ENCODE measurements at regions not wholly inside any gene's neighbourhood (a gene's known extent, or its start where the extent isn't known, plus 50 kb on each side); places are given as distances from the start of the nearest gene placed in this dataset.
A peak's percentile ranks its signal among the peaks of the same experiment; 100 is the strongest.

DNA sequence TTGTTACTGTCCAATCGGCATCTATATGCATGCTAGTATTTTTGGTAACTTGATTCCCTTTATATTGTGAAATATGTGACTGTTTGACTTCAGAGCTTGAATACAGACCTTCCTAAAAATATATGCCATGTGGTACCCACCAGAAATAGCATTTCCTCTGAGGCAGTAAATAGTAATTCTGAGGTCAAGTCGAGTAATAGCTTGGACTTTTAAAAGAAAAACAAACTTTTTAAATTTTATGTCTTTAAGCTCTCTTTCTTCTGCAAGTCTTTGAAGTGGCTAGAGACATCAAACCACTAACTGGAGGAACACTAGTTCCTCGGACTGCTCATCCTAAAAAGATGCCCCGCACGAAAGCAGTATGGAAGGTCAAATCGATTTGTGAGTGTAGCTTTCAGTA, 396.8 kb upstream of the SLC14A2 start:
- H3K4me3 ChIP-seq (ENCODE audit: control insufficient read depth in 1 of 7, extremely low read depth in 1 of 7, insufficient read depth in 4 of 7, low read depth in 2 of 7, low read length in 6 of 7): no peak overlapping the region
- H3K4me1 ChIP-seq (ENCODE audit: control extremely low read depth in 1 of 4, control insufficient read depth in 4 of 4, insufficient read depth in 4 of 4, low read length in 3 of 4): no peaks in the 10 kb centered on the region
- H3K27me3 ChIP-seq (replicated peaks in 2 of 5; ENCODE audit: control insufficient read depth in 4 of 5, insufficient read depth in 5 of 5, low read length in 4 of 5): peaks cover 0 to 2% (median 0%) of the 10 kb centered on the region in 5 experiments
- H3K36me3 ChIP-seq (ENCODE audit: control insufficient read depth in 4 of 4, insufficient read depth in 4 of 4, low read length in 3 of 4): no peaks in the 10 kb centered on the region
- no peaks in the 10 kb centered on the region for H3K9me3 ChIP-seq (ENCODE audit: control extremely low read depth in 1 of 5, control insufficient read depth in 4 of 5, insufficient read depth in 2 of 5, low read depth in 1 of 5, low read length in 4 of 5)
- ChIA-PET POLR2A (no interaction called here), CTCF (interaction anchor here (1.3 kb wide), 1 partner anchor 166 kb away, joined by 3 read pairs; no protein-coding TSS in a partner anchor)
- no peak for DNase-seq
- 98% methylated on average over 5 of the region's 6 CpGs for WGBS (ENCODE audit: insufficient coverage)
- H3K27ac ChIP-seq (ENCODE audit: insufficient read depth in 1 of 2, low read depth in 1 of 2, low read length in 2 of 2, poor library complexity in 1 of 2, severe bottlenecking in 2 of 2): no peak overlapping the region

DNA sequence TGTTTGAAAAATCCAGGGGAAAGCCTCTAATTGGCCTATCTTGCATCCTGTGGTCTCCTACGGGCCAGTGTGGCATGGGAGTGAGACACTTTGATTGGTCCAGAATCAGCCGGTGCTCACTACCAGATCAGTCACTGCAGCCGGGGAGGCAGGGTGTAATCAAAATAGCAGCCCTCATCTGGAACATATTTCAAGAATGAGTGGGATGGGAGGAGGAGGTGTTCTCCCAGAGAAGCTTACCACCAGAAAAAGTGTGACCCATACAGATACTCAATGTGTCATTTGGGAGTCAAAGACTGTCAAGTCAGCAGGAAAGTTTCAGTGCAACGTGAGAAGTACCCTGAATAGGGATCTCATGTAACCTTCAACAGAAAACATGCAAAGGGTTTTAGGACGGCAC, 393.9 kb upstream of the SLC14A2 start:
- ChIA-PET CTCF (interaction anchor here (1.5 kb wide), 1 partner anchor 9 kb away, joined by 8 read pairs; no protein-coding TSS in a partner anchor), POLR2A (no interaction called here)
- no peak overlapping the region for H3K4me3 ChIP-seq (ENCODE audit: control insufficient read depth in 1 of 7, extremely low read depth in 1 of 7, insufficient read depth in 4 of 7, low read depth in 2 of 7, low read length in 6 of 7)
- H3K36me3 ChIP-seq (ENCODE audit: control insufficient read depth in 4 of 4, insufficient read depth in 4 of 4, low read length in 3 of 4): no peaks in the 10 kb centered on the region
- H3K27me3 ChIP-seq (replicated peaks in 2 of 5; ENCODE audit: control insufficient read depth in 4 of 5, insufficient read depth in 5 of 5, low read length in 4 of 5): peaks cover 0 to 2% (median 0%) of the 10 kb centered on the region in 5 experiments
- WGBS (ENCODE audit: insufficient coverage): 89% methylated on average over 4 of the region's 5 CpGs
- H3K9me3 ChIP-seq (ENCODE audit: control extremely low read depth in 1 of 5, control insufficient read depth in 4 of 5, insufficient read depth in 2 of 5, low read depth in 1 of 5, low read length in 4 of 5): no peaks in the 10 kb centered on the region
- H3K4me1 ChIP-seq (ENCODE audit: control extremely low read depth in 1 of 4, control insufficient read depth in 4 of 4, insufficient read depth in 4 of 4, low read length in 3 of 4): no peaks in the 10 kb centered on the region
- DNase-seq: no peak
- H3K27ac ChIP-seq (ENCODE audit: insufficient read depth in 1 of 2, low read depth in 1 of 2, low read length in 2 of 2, poor library complexity in 1 of 2, severe bottlenecking in 2 of 2): no peak overlapping the region

DNA sequence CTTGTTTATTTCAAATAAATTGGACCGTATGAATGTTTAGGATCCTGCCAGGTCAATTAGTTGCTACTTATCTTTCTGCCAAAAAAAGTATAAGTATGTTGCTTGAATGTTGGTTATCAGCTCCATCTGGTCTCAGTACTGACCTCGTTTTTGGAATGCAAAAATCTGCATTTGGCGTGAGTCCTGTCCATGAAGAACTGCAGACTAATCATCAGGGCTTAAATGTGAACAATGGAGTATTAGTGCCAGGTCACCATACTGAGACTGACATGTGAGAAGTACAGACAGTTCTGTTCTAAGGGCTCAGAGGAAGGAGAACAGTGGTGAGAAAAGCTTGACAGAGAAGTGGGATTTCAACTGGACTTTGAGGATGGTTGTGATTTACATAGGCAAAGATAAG, 393.1 kb upstream of the SLC14A2 start:
- ChIA-PET CTCF (interaction anchor here (1.3 to 1.5 kb wide), 2 partner anchors 9 to 24 kb away, joined by 3 to 8 read pairs; no protein-coding TSS in a partner anchor), POLR2A (no interaction called here)
- WGBS (ENCODE audit: insufficient coverage): 96% methylated on average over 2 of the region's 3 CpGs
- no peak overlapping the region for H3K4me3 ChIP-seq (ENCODE audit: control insufficient read depth in 1 of 7, extremely low read depth in 1 of 7, insufficient read depth in 4 of 7, low read depth in 2 of 7, low read length in 6 of 7)
- peaks cover 0 to 2% (median 0%) of the 10 kb centered on the region in 5 experiments for H3K27me3 ChIP-seq (replicated peaks in 2 of 5; ENCODE audit: control insufficient read depth in 4 of 5, insufficient read depth in 5 of 5, low read length in 4 of 5)
- no peaks in the 10 kb centered on the region for H3K36me3 ChIP-seq (ENCODE audit: control insufficient read depth in 4 of 4, insufficient read depth in 4 of 4, low read length in 3 of 4)
- DNase-seq: no peak
- peaks cover 0 to 5% (median 0%) of the 10 kb centered on the region in 5 experiments for H3K9me3 ChIP-seq (ENCODE audit: control extremely low read depth in 1 of 5, control insufficient read depth in 4 of 5, insufficient read depth in 2 of 5, low read depth in 1 of 5, low read length in 4 of 5)
- H3K27ac ChIP-seq (ENCODE audit: insufficient read depth in 1 of 2, low read depth in 1 of 2, low read length in 2 of 2, poor library complexity in 1 of 2, severe bottlenecking in 2 of 2): no peak overlapping the region
- H3K4me1 ChIP-seq (ENCODE audit: control extremely low read depth in 1 of 4, control insufficient read depth in 4 of 4, insufficient read depth in 4 of 4, low read length in 3 of 4): no peaks in the 10 kb centered on the region

DNA sequence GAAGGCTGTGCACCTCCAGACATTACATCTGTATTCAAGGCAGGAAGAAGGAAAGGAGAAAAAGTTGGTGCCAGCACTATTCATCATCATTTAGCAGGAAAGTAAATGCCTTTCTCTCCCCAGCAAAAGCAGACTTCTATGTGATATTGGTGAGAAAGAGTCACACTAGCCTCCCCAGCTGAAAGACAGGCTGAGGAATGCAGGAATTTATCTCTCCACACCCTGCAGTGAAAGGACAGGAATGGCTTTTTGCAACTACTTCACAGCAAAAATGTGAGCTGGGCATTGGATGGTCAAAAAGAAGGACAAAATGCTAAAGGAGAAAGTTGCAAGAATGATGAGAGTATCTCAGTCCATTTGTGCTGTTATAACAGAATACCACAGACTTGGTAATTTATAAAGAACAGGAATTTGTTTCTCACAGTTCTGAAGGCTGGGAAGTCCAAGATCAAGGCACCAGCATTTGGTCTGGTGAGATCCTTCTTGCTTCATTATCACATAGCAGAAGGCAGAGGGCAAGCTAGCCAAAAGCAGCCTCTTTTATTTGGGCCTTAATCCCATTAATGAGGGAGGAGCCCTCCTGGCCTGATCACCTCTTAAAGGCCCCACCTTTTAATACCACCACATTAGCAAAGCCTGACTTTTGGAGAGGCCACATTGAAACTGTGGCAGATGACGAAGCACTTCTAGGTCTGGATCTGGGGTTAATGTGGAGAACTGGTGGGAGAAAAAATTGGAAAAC, 388.1 kb upstream of the SLC14A2 start:
- ChIA-PET CTCF (interaction anchor here (1.0 to 1.6 kb wide), 3 partner anchors 9 to 17 kb away, joined by 3 read pairs; no protein-coding TSS in a partner anchor), POLR2A (interaction anchor here (0.6 kb wide), 1 partner anchor 525 kb away, joined by 3 read pairs; no protein-coding TSS in a partner anchor)
- H3K36me3 ChIP-seq (ENCODE audit: control insufficient read depth in 4 of 4, insufficient read depth in 4 of 4, low read length in 3 of 4): no peaks in the 10 kb centered on the region
- WGBS (ENCODE audit: insufficient coverage): no CpG with 5 or more reads among the region's 1 CpG
- no peaks in the 10 kb centered on the region for H3K27me3 ChIP-seq (replicated peaks in 2 of 5; ENCODE audit: control insufficient read depth in 4 of 5, insufficient read depth in 5 of 5, low read length in 4 of 5)
- H3K4me1 ChIP-seq (ENCODE audit: control extremely low read depth in 1 of 4, control insufficient read depth in 4 of 4, insufficient read depth in 4 of 4, low read length in 3 of 4): peaks cover 0 to 5% (median 0%) of the 10 kb centered on the region in 4 experiments
- peaks cover 0 to 10% (median 3%) of the 10 kb centered on the region in 5 experiments for H3K9me3 ChIP-seq (ENCODE audit: control extremely low read depth in 1 of 5, control insufficient read depth in 4 of 5, insufficient read depth in 2 of 5, low read depth in 1 of 5, low read length in 4 of 5)
- H3K4me3 ChIP-seq (ENCODE audit: control insufficient read depth in 1 of 7, extremely low read depth in 1 of 7, insufficient read depth in 4 of 7, low read depth in 2 of 7, low read length in 6 of 7): no peak overlapping the region
- no peak overlapping the region for H3K27ac ChIP-seq (ENCODE audit: insufficient read depth in 1 of 2, low read depth in 1 of 2, low read length in 2 of 2, poor library complexity in 1 of 2, severe bottlenecking in 2 of 2)
- DNase-seq: no peak

DNA sequence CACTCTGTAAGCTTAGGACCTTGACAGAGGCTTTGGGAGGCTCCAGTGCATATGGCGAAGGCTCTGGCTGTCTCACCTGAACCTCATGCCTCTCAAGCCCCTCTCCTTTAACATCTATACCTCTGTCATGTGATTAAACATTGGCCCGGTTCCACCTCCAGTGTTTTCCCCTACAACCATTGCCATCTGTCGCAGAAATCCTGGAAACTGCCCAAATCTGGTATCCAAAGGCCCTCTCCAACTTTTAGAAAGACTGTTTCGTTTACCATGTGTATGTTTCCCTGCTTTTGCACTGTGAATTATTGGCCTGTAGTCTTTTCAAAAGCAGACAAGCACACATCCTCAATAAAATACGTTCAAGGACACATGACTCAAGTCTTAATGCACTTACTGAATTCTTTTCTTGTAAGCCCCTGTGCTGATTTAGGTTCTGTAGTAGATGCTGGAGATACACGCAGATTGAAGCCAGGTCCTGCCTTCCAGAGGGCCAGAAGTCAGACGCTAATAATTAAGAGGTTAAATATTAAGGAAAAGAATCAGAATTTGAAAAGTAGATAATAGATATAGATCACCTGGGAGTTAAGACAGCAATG, 386.4 kb upstream of the SLC14A2 start:
- Histone ChIP-seq H3K9me3 (ENCODE audit: control extremely low read depth in 1 of 5, control insufficient read depth in 4 of 5, insufficient read depth in 2 of 5, low read depth in 1 of 5, low read length in 4 of 5) (peaks cover 0 to 10% (median 3%) of the 10 kb centered on the region in 5 experiments), H3K4me3 (ENCODE audit: control insufficient read depth in 1 of 7, extremely low read depth in 1 of 7, insufficient read depth in 4 of 7, low read depth in 2 of 7, low read length in 6 of 7) (no peak overlapping the region), H3K36me3 (ENCODE audit: control insufficient read depth in 4 of 4, insufficient read depth in 4 of 4, low read length in 3 of 4) (no peaks in the 10 kb centered on the region), H3K27ac (ENCODE audit: insufficient read depth in 1 of 2, low read depth in 1 of 2, low read length in 2 of 2, poor library complexity in 1 of 2, severe bottlenecking in 2 of 2) (no peak overlapping the region), H3K27me3 (replicated peaks in 2 of 5; ENCODE audit: control insufficient read depth in 4 of 5, insufficient read depth in 5 of 5, low read length in 4 of 5) (no peaks in the 10 kb centered on the region), H3K4me1 (ENCODE audit: control extremely low read depth in 1 of 4, control insufficient read depth in 4 of 4, insufficient read depth in 4 of 4, low read length in 3 of 4) (peaks cover 0 to 5% (median 0%) of the 10 kb centered on the region in 4 experiments)
- ChIA-PET CTCF (interaction anchor here (1.0 to 1.4 kb wide), 2 partner anchors 16 to 144 kb away, joined by 3 read pairs; no protein-coding TSS in a partner anchor), POLR2A (no interaction called here)
- 100% methylated on average over 6 of the region's 7 CpGs for WGBS (ENCODE audit: insufficient coverage)
- DNase-seq: no peak

DNA sequence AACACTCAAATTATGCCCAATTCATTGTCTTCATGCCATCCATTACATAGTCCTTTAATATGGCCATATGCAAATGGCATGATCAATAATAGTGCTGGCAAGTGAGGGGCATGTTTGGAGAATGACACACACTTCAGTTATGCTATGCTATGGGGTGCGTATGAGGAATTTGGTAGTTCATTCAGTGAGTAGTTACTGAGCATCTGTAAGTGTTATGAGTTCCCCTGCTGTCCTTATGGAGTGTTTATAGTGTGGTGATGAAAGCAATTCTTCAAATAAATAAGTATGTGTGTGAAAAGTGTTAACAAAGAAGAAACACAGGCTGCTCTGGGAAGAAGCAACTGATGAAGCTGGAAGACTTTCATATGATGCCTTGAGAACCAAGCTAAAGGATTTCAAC, 383.7 kb upstream of the SLC14A2 start:
- H3K9me3 ChIP-seq (ENCODE audit: control extremely low read depth in 1 of 5, control insufficient read depth in 4 of 5, insufficient read depth in 2 of 5, low read depth in 1 of 5, low read length in 4 of 5): peaks cover 0 to 10% (median 3%) of the 10 kb centered on the region in 5 experiments
- CTCF ChIA-PET: interaction anchor here (1.0 kb wide), 1 partner anchor 19 kb away, joined by 4 read pairs; no protein-coding TSS in a partner anchor
- no peaks in the 10 kb centered on the region for H3K27me3 ChIP-seq (replicated peaks in 2 of 5; ENCODE audit: control insufficient read depth in 4 of 5, insufficient read depth in 5 of 5, low read length in 4 of 5)
- POLR2A ChIA-PET: no interaction called here
- 100% methylated on average over 1 of the region's 1 CpG for WGBS (ENCODE audit: insufficient coverage)
- H3K4me1 ChIP-seq (ENCODE audit: control extremely low read depth in 1 of 4, control insufficient read depth in 4 of 4, insufficient read depth in 4 of 4, low read length in 3 of 4): peaks cover 0 to 5% (median under 1%) of the 10 kb centered on the region in 4 experiments
- no peak for DNase-seq
- no peak overlapping the region for H3K27ac ChIP-seq (ENCODE audit: insufficient read depth in 1 of 2, low read depth in 1 of 2, low read length in 2 of 2, poor library complexity in 1 of 2, severe bottlenecking in 2 of 2)
- no peaks in the 10 kb centered on the region for H3K36me3 ChIP-seq (ENCODE audit: control insufficient read depth in 4 of 4, insufficient read depth in 4 of 4, low read length in 3 of 4)
- no peak overlapping the region for H3K4me3 ChIP-seq (ENCODE audit: control insufficient read depth in 1 of 7, extremely low read depth in 1 of 7, insufficient read depth in 4 of 7, low read depth in 2 of 7, low read length in 6 of 7)

DNA sequence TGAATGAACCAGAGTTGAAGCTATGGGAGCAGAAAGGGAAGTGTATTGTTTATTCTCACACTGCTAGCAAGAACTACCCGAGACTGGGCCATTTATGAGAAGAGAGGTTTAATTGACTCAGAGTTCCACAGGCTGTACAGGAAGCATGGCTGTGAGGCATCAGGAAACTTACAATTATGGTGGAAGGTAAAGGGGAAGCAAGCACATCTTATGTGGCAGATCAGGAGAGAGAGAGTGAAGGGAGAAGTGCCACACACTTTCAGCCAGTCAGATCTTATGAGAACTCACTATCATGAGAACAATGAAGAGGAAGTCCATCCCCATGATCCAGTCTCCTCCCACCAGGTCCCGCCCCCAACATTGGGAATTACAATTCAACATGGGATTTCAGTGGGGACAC, 383.2 kb upstream of the SLC14A2 start:
- ChIA-PET CTCF (no interaction called here), POLR2A (no interaction called here)
- Histone ChIP-seq H3K27me3 (replicated peaks in 2 of 5; ENCODE audit: control insufficient read depth in 4 of 5, insufficient read depth in 5 of 5, low read length in 4 of 5) (no peaks in the 10 kb centered on the region), H3K27ac (ENCODE audit: insufficient read depth in 1 of 2, low read depth in 1 of 2, low read length in 2 of 2, poor library complexity in 1 of 2, severe bottlenecking in 2 of 2) (no peak overlapping the region), H3K4me3 (ENCODE audit: control insufficient read depth in 1 of 7, extremely low read depth in 1 of 7, insufficient read depth in 4 of 7, low read depth in 2 of 7, low read length in 6 of 7) (no peak overlapping the region), H3K36me3 (ENCODE audit: control insufficient read depth in 4 of 4, insufficient read depth in 4 of 4, low read length in 3 of 4) (no peaks in the 10 kb centered on the region), H3K9me3 (ENCODE audit: control extremely low read depth in 1 of 5, control insufficient read depth in 4 of 5, insufficient read depth in 2 of 5, low read depth in 1 of 5, low read length in 4 of 5) (peaks cover 0 to 6% (median 1%) of the 10 kb centered on the region in 5 experiments), H3K4me1 (ENCODE audit: control extremely low read depth in 1 of 4, control insufficient read depth in 4 of 4, insufficient read depth in 4 of 4, low read length in 3 of 4) (peaks cover 0 to 9% (median 5%) of the 10 kb centered on the region in 4 experiments)
- whole genome bisulfite sequencing (ENCODE audit: insufficient coverage): no CpG with 5 or more reads among the region's 2 CpGs
- peak in 2 of 3 donors; percentile 54 to 72 for DNase-seq
